Ishikawa (cell line): ENCODE measurements at regions not wholly inside any gene's neighbourhood (a gene's known extent, or its start where the extent isn't known, plus 50 kb on each side); places are given as distances from the start of the nearest gene placed in this dataset.

ENCODE experiments used
- CEBPB ChIP-seq: IDR thresholded peaks from 2 replicates; pipeline ENCODE4 v1.6.1; 2012
- CREB1 ChIP-seq: IDR thresholded peaks from 2 replicates; pipeline ENCODE4 v1.6.1; 2012; ENCODE audit warnings: low read depth
- EGR1 ChIP-seq: IDR thresholded peaks from 2 replicates; pipeline ENCODE4 v1.6.1; 2012
- EP300 ChIP-seq: IDR thresholded peaks from 2 replicates; pipeline ENCODE4 v1.6.1; 2012; ENCODE audit warnings: borderline replicate concordance
- FOXM1 ChIP-seq: IDR thresholded peaks from 2 replicates; pipeline ENCODE4 v1.6.1; 2012; ENCODE audit warnings: low read depth, borderline replicate concordance
- NFIC ChIP-seq: IDR thresholded peaks from 2 replicates; pipeline ENCODE4 v1.6.1; 2012
- RAD21 ChIP-seq: IDR thresholded peaks from 2 replicates; pipeline ENCODE4 v1.6.1; 2012; ENCODE audit warnings: low read depth
- TAF1 ChIP-seq: IDR thresholded peaks from 2 replicates; pipeline ENCODE4 v1.6.1; 2012; ENCODE audit warnings: low read depth, mild to moderate bottlenecking
- TCF12 ChIP-seq: IDR thresholded peaks from 2 replicates; pipeline ENCODE4 v1.6.1; 2012; ENCODE audit warnings: low read depth
- TEAD4 ChIP-seq: IDR thresholded peaks from 2 replicates; pipeline ENCODE4 v1.6.1; 2012
- YY1 ChIP-seq: IDR thresholded peaks from 2 replicates; pipeline ENCODE4 v1.6.1; 2012; ENCODE audit warnings: low read depth
- ZBTB7A ChIP-seq: IDR thresholded peaks from 2 replicates; pipeline ENCODE4 v1.6.1; 2012; ENCODE audit warnings: low read depth
- TF ChIP-seq, protein P1 (sequence below): IDR thresholded peaks from 2 replicates; pipeline ENCODE4 v1.6.1; 2012
- TF ChIP-seq, protein P2 (sequence below): IDR thresholded peaks from 2 replicates; pipeline ENCODE4 v1.6.1; 2012
- TF ChIP-seq, protein P3 (sequence below): IDR thresholded peaks from 2 replicates; pipeline ENCODE4 v1.6.1; 2012; ENCODE audit warnings: low read depth, mild to moderate bottlenecking

DNA sequence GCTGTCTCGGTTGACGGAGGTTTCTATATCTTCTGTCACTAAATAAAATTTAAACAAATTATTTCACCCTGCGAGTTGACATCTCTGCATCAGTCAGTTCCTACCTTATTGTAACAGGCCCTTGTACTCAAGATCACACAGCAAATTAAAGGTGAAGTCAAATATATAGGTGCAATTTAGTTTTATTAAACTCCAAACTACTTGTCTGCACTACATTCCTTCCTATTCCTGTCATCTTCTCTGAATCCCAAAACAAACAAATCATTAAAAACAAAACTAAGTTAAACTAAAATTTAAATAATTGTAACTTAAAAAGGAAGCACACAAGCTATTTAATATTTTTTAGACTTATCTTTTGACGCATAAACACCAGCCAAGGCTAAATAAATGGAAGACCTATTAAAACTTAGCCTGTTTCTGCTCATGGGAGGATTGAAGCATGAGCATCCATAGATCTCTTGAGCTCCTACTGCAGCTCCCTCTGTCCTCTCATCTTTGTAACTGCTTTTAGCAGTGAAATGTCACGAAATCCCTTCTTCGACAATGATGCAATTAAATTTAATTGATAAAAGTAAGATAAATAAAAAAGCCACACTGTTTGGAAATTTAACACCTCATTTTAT lies 1152.3 kb upstream of the GJE1 start:
- TF ChIP-seq EP300 (no peak), RAD21 (no peak), TCF12 (no peak), YY1 (no peak), EGR1 (no peak), FOXM1 (no peak), CEBPB (no peak), TEAD4 (no peak), NFIC (no peak), ZBTB7A (no peak), CREB1 (no peak), TAF1 (no peak)
- TF ChIP-seq, protein P1, sequence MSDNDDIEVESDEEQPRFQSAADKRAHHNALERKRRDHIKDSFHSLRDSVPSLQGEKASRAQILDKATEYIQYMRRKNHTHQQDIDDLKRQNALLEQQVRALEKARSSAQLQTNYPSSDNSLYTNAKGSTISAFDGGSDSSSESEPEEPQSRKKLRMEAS = no peak
- TF ChIP-seq, protein P2, sequence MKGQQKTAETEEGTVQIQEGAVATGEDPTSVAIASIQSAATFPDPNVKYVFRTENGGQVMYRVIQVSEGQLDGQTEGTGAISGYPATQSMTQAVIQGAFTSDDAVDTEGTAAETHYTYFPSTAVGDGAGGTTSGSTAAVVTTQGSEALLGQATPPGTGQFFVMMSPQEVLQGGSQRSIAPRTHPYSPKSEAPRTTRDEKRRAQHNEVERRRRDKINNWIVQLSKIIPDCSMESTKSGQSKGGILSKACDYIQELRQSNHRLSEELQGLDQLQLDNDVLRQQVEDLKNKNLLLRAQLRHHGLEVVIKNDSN = no peak

DNA sequence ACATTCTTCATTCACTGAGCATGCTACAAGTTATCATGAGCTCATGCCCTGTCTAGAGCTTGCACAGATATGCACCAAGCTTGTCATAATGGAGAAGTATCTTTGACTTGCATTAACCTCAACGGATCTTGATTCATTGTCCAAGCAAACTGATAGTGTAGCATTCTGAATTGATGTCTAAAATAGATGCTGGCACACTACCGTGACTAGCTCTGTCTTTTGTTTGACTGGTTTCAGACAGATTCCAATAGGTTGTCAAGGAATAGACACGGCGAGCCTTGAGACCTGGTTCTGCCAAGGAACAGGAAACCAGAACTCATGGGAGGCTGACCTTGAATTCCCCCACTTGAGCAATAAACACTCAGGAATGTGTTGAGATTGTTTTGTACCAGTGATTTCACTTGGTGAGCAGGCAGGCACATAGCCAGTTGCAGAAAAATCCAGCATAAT lies 1153.1 kb upstream of the GJE1 start:
- TF ChIP-seq CEBPB (peak; percentile 45; the same call in 1 of the 2 replicates), TEAD4 (peak; percentile 52; the same call in 1 of the 2 replicates), YY1 (no peak), CREB1 (no peak), ZBTB7A (no peak), NFIC (no peak), FOXM1 (no peak)

DNA sequence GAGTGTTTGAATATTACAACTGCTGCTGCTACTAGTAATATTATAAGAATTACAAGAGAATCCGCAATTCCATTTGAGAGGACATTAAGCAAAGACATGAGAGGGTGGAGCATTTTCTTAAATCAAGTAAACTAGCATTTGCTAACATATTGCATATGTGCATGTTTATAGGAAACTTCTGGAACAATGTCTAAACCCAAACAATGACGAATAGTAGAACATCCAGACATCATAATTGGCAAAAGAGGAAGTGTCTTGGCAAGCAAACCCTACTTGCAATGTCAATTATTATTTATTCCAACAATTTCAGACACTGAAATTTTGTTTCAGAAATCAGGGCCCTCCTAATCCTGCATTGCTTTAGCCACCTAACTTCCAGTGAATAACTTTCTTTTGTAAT lies 1155.3 kb upstream of the GJE1 start:
- TF ChIP-seq, protein P2 = no peak
- no peak for TF ChIP-seq TEAD4
- TF ChIP-seq, protein P3, sequence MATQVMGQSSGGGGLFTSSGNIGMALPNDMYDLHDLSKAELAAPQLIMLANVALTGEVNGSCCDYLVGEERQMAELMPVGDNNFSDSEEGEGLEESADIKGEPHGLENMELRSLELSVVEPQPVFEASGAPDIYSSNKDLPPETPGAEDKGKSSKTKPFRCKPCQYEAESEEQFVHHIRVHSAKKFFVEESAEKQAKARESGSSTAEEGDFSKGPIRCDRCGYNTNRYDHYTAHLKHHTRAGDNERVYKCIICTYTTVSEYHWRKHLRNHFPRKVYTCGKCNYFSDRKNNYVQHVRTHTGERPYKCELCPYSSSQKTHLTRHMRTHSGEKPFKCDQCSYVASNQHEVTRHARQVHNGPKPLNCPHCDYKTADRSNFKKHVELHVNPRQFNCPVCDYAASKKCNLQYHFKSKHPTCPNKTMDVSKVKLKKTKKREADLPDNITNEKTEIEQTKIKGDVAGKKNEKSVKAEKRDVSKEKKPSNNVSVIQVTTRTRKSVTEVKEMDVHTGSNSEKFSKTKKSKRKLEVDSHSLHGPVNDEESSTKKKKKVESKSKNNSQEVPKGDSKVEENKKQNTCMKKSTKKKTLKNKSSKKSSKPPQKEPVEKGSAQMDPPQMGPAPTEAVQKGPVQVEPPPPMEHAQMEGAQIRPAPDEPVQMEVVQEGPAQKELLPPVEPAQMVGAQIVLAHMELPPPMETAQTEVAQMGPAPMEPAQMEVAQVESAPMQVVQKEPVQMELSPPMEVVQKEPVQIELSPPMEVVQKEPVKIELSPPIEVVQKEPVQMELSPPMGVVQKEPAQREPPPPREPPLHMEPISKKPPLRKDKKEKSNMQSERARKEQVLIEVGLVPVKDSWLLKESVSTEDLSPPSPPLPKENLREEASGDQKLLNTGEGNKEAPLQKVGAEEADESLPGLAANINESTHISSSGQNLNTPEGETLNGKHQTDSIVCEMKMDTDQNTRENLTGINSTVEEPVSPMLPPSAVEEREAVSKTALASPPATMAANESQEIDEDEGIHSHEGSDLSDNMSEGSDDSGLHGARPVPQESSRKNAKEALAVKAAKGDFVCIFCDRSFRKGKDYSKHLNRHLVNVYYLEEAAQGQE = no peak
- no peak for TF ChIP-seq TAF1

DNA sequence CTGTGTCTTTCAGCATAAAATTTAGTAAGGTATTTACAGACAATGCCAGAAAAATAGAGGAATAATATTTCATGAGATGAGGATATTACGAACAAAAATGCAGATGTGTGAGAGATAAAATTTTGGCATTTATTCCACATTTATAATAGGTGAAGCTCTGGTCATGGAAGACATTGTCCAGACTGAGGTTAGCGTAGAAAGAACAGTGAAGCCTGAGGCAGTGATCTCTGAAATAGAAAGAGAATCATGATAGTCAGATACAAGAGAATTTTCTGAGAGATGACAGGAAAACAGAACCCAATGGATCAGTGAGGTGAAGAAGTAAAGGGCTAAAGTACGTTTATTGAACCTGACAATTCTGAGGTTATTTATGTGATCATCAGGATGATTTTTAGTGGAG lies 1155.9 kb upstream of the GJE1 start:
- TF ChIP-seq TCF12 = no peak
- TF ChIP-seq YY1 = no peak
- TF ChIP-seq EP300 = no peak
- no peak for TF ChIP-seq FOXM1
- TF ChIP-seq CREB1 = no peak
- TF ChIP-seq CEBPB = no peak
- no peak for TF ChIP-seq EGR1
- TF ChIP-seq RAD21 = no peak
- TF ChIP-seq, protein P3 = no peak
- TF ChIP-seq, protein P1 = no peak
- TF ChIP-seq ZBTB7A = no peak
- TF ChIP-seq NFIC = no peak

DNA sequence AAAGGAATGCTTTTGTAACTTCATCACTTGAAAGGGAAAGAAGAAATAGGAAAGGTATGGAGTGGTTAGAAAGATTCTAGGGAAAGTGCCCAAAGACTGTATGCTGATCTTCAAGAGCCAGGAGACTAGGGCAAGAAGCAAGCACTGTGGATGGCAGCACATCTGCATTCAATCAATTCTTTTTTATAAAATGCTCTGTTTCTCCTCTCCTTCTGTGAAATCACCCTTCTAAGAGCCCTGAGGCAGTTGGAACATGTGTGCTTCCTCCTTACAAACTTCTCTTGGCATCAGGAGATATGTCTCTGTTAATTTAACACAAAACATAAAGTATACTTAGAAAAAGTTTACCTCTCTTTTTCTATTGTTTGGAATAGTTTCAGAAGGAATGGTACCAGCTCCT lies 1162.2 kb upstream of the GJE1 start:
- TF ChIP-seq YY1 (no peak), TEAD4 (no peak), EGR1 (no peak), TCF12 (no peak), CREB1 (no peak), RAD21 (no peak), ZBTB7A (no peak), FOXM1 (no peak), TAF1 (no peak), NFIC (no peak), CEBPB (no peak), EP300 (no peak)
- TF ChIP-seq, protein P2 = no peak
- TF ChIP-seq, protein P1 = no peak
- TF ChIP-seq, protein P3 = no peak
